Neural progenitor cell (in vitro differentiated cells): ENCODE measurements at regions not wholly inside any gene's neighbourhood (a gene's known extent, or its start where the extent isn't known, plus 50 kb on each side); places are given as distances from the start of the nearest gene placed in this dataset.
"Not testable (repeated sequence)": the region's sequence is repeated elsewhere in the genome, so short reads cannot be mapped to it uniquely, and the experiment has no call there.

Source experiments
- DNase-seq: peaks from one replicate; pipeline ENCODE4 v3.0.0-alpha.2; 2016; ENCODE audit warnings: low spot score
- H2AFZ ChIP-seq: fragments of 200-600 bp; sonication (generic); replicated peaks from 2 replicates; pipeline ENCODE4 v1.6.1; 2016; ENCODE audit warnings: antibody characterized with exemption
- H3F3A ChIP-seq: fragments of 200-600 bp; sonication (generic); 2 replicates; pipeline ENCODE4 v1.6.1; 2016; ENCODE audit warnings: antibody characterized with exemption, low read depth
- H3K27ac ChIP-seq: fragments of 200-600 bp; sonication (generic); 2 replicates; pipeline ENCODE4 v1.5.1; 2016; ENCODE audit warnings: mild to moderate bottlenecking
- H3K27me3 ChIP-seq: fragments of 200-600 bp; sonication (generic); 2 replicates; pipeline ENCODE4 v1.6.1; 2016; ENCODE audit warnings: mild to moderate bottlenecking, moderate library complexity
- H3K36me3 ChIP-seq: fragments of 200-600 bp; sonication (generic); 2 replicates; pipeline ENCODE4 v1.5.1; 2016
- H3K4me1 ChIP-seq: fragments of 200-600 bp; sonication (generic); 2 replicates; pipeline ENCODE4 v1.6.1; 2016; ENCODE audit warnings: mixed run types
- H3K4me2 ChIP-seq: fragments of 200-600 bp; sonication (generic); 2 replicates; pipeline ENCODE4 v1.6.1; 2016
- H3K4me3 ChIP-seq: fragments of 200-600 bp; sonication (generic); 2 replicates; pipeline ENCODE4 v1.5.1; 2016
- H3K79me2 ChIP-seq: fragments of 200-600 bp; sonication (generic); 2 replicates; pipeline ENCODE4 v1.6.1; 2016; ENCODE audit warnings: low read depth
- H3K9ac ChIP-seq: fragments of 200-600 bp; sonication (generic); 2 replicates; pipeline ENCODE4 v1.6.1; 2016
- H3K9me3 ChIP-seq: fragments of 200-600 bp; sonication (generic); 2 replicates; pipeline ENCODE4 v1.5.1; 2016; ENCODE audit warnings: low read depth
- H4K20me1 ChIP-seq: fragments of 200-600 bp; sonication (generic); 2 replicates; pipeline ENCODE4 v1.6.1; 2016; ENCODE audit warnings: low read depth
- H3K27ac Mint-ChIP-seq: 3 replicates; pipeline ENCODE4 v1.8.0; 2021; ENCODE audit warnings: mixed read lengths
- H3K27me3 Mint-ChIP-seq: 2 replicates; pipeline ENCODE4 v1.8.0; 2022; ENCODE audit warnings: low read depth, mild to moderate bottlenecking, inconsistent platforms, moderate library complexity, mixed read lengths; ENCODE audit not compliant: insufficient read depth
- H3K36me3 Mint-ChIP-seq: 3 replicates; pipeline ENCODE4 v1.8.0; 2021; ENCODE audit warnings: mixed read lengths
- H3K4me1 Mint-ChIP-seq: 3 replicates; pipeline ENCODE4 v1.8.0; 2021; ENCODE audit warnings: mixed read lengths
- H3K4me3 Mint-ChIP-seq: 3 replicates; pipeline ENCODE4 v1.8.0; 2021; ENCODE audit warnings: mild to moderate bottlenecking, moderate library complexity, mixed read lengths
- H3K9me3 Mint-ChIP-seq: 3 replicates; pipeline ENCODE4 v1.8.0; 2020; ENCODE audit warnings: mixed read lengths
- EZH2 ChIP-seq: fragments of 200-600 bp; sonication (generic); IDR thresholded peaks from 2 replicates; pipeline ENCODE4 v1.6.1; 2017; ENCODE audit warnings: antibody characterized with exemption, mild to moderate bottlenecking, moderate library complexity
- EZH2phosphoT487 ChIP-seq: fragments of 200-600 bp; sonication (generic); IDR thresholded peaks from 2 replicates; pipeline ENCODE4 v1.6.1; 2017; ENCODE audit warnings: antibody characterized with exemption
- TF ChIP-seq, protein P1 (sequence below): fragments of 200-600 bp; sonication (generic); IDR thresholded peaks from 2 replicates; pipeline ENCODE4 v1.5.1; 2017; ENCODE audit warnings: antibody characterized with exemption, mild to moderate bottlenecking

DNA sequence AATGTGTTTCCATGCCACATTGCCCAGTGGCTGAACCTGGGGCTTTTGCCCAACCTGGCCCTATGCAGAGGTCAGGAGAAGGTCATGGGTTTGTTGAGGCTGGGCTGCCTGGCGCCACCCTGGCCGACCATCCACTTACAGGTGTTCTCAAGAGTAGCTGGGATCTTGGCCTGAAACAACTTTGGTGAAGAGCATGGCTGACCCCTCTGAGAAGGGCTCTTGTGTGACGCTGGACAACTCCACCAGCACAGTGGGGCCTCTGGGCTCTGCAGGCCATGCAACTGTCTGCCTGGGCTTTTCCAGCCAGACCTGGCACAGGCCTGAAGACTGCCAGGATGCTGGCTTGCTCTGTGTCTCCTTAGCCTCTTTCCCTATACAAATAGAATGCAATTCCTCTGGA lies 76.4 kb upstream of the ZNG1B start:
- Mint-ChIP-seq H3K36me3 (no peaks in the 10 kb centered on the region), H3K4me3 (no peak overlapping the region), H3K4me1 (peaks cover 6% of the 10 kb centered on the region), H3K9me3 (no peaks in the 10 kb centered on the region), H3K27me3 (peaks cover 3% of the 10 kb centered on the region), H3K27ac (no peak overlapping the region)
- H3K9ac ChIP-seq = no peak overlapping the region
- TF ChIP-seq, protein P1, sequence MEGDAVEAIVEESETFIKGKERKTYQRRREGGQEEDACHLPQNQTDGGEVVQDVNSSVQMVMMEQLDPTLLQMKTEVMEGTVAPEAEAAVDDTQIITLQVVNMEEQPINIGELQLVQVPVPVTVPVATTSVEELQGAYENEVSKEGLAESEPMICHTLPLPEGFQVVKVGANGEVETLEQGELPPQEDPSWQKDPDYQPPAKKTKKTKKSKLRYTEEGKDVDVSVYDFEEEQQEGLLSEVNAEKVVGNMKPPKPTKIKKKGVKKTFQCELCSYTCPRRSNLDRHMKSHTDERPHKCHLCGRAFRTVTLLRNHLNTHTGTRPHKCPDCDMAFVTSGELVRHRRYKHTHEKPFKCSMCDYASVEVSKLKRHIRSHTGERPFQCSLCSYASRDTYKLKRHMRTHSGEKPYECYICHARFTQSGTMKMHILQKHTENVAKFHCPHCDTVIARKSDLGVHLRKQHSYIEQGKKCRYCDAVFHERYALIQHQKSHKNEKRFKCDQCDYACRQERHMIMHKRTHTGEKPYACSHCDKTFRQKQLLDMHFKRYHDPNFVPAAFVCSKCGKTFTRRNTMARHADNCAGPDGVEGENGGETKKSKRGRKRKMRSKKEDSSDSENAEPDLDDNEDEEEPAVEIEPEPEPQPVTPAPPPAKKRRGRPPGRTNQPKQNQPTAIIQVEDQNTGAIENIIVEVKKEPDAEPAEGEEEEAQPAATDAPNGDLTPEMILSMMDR = no peak
- TF ChIP-seq EZH2phosphoT487 (no peak), EZH2 (no peak)
- no peak overlapping the region for H3K4me3 ChIP-seq
- no peak for DNase-seq
- no peaks in the 10 kb centered on the region for H3K36me3 ChIP-seq
- no peaks in the 10 kb centered on the region for H3K27me3 ChIP-seq
- no peaks in the 10 kb centered on the region for H3K79me2 ChIP-seq
- H3K9me3 ChIP-seq = no peaks in the 10 kb centered on the region
- no peaks in the 10 kb centered on the region for H4K20me1 ChIP-seq
- peaks cover 4% of the 10 kb centered on the region for H3K4me1 ChIP-seq
- H3K27ac ChIP-seq = no peak overlapping the region
- no peak overlapping the region for H3K4me2 ChIP-seq
- no peaks in the 10 kb centered on the region for H3F3A ChIP-seq
- no peak overlapping the region for H2AFZ ChIP-seq

DNA sequence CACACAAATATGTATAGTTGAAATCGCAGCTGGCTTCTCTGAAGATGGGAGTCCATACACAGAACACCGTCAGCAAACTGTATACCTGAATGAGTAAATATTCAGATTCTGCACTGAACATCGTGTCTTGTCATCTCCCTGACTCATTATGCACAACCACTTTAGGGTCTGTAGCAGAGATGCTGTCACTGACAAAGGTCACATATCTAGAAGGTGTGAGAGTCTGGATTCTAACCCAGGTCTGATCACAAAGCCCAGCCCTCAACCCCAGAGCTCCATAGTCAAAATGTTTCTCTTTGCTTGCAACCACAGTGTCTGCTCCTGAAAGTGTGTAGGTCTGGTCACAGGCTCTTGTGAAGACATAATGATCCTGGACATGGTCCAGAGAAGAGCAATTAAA lies 78.3 kb upstream of the PAX8 start:
- no peaks in the 10 kb centered on the region for H4K20me1 ChIP-seq

GRCh38 chr2:113356284-113356683 lies 77.6 kb upstream of the PAX8 start:
- H3K4me3 Mint-ChIP-seq, H3K27ac ChIP-seq, H3F3A ChIP-seq, H3K9me3 Mint-ChIP-seq, H2AFZ ChIP-seq, H3K27me3 ChIP-seq, H3K27me3 Mint-ChIP-seq, H3K4me2 ChIP-seq, H4K20me1 ChIP-seq, H3K36me3 Mint-ChIP-seq, H3K4me3 ChIP-seq, H3K27ac Mint-ChIP-seq, H3K79me2 ChIP-seq, H3K9me3 ChIP-seq, H3K9ac ChIP-seq, DNase-seq, H3K36me3 ChIP-seq: not testable (repeated sequence)
- peaks cover 19% of the 10 kb centered on the region for H3K4me1 ChIP-seq
- H3K4me1 Mint-ChIP-seq = peaks cover 23% of the 10 kb centered on the region

More for the DNA sequence above, 78.3 kb upstream of the PAX8 start:
- no peak overlapping the region for H3K4me2 ChIP-seq
- no peaks in the 10 kb centered on the region for H3K36me3 Mint-ChIP-seq
- no peak overlapping the region for H2AFZ ChIP-seq
- H3K4me3 Mint-ChIP-seq = no peak overlapping the region
- H3K79me2 ChIP-seq = no peaks in the 10 kb centered on the region
- no peaks in the 10 kb centered on the region for H3K27me3 ChIP-seq
- TF ChIP-seq EZH2 (no peak), EZH2phosphoT487 (no peak)
- TF ChIP-seq, protein P1 = no peak
- peaks cover 5% of the 10 kb centered on the region for H3F3A ChIP-seq
- H3K4me1 ChIP-seq = peaks cover 19% of the 10 kb centered on the region
- peaks cover 23% of the 10 kb centered on the region for H3K4me1 Mint-ChIP-seq
- H3K27me3 Mint-ChIP-seq = peaks cover 3% of the 10 kb centered on the region
- no peak overlapping the region for H3K9ac ChIP-seq
- H3K27ac Mint-ChIP-seq = peak overlapping the region; percentile 30
- H3K4me3 ChIP-seq = no peak overlapping the region
- peaks cover 2% of the 10 kb centered on the region for H3K9me3 Mint-ChIP-seq
- no peak overlapping the region for H3K27ac ChIP-seq
- H3K36me3 ChIP-seq = no peaks in the 10 kb centered on the region
- DNase-seq = no peak
- no peaks in the 10 kb centered on the region for H3K9me3 ChIP-seq

- H4K20me1 ChIP-seq, H3K4me3 ChIP-seq, H2AFZ ChIP-seq, H3K36me3 Mint-ChIP-seq, H3F3A ChIP-seq, H3K9ac ChIP-seq, H3K9me3 ChIP-seq, H3K27ac ChIP-seq, H3K27me3 ChIP-seq, H3K4me3 Mint-ChIP-seq, H3K36me3 ChIP-seq, H3K9me3 Mint-ChIP-seq, H3K79me2 ChIP-seq, H3K27me3 Mint-ChIP-seq: not testable (repeated sequence)
- peaks cover 19% of the 10 kb centered on the region for H3K4me1 ChIP-seq
- peak; percentile 19 for DNase-seq
- H3K27ac Mint-ChIP-seq = peak overlapping the region; percentile 94
- peak overlapping the region; percentile 38 for H3K4me2 ChIP-seq
- peaks cover 23% of the 10 kb centered on the region for H3K4me1 Mint-ChIP-seq
These were observed 76.8 kb upstream of the PAX8 start for GRCh38 chr2:113355339-113356015.
